Kidney tubule cell (primary cell): ENCODE measurements at regions not wholly inside any gene's neighbourhood (a gene's known extent, or its start where the extent isn't known, plus 50 kb on each side); places are given as distances from the start of the nearest gene placed in this dataset.

Experiments used
- DNase-seq: peaks from one replicate; pipeline ENCODE4 v3.0.0-alpha.2; 2018; ENCODE audit warnings: low spot score

DNA sequence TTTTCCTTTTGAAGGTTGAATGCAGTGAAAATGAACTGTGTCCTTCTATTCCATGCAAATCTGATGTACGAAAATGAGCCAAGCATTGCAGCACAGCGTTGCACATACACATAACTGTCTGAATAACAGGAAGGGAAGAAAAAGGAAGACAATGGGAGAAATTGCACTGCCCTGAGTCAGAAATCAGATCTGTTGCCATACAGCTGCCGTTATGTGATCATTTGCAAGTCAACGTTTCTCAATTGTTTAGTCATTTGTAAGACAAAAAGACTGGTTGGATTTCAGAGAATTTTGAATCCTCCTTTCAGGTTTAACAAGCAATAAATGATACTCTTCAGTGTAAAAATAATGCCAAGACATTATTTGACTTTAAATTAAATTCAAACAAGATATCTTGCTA lies 284.1 kb downstream of the DSEL start:
- DNase-seq: peak; percentile 31

DNA sequence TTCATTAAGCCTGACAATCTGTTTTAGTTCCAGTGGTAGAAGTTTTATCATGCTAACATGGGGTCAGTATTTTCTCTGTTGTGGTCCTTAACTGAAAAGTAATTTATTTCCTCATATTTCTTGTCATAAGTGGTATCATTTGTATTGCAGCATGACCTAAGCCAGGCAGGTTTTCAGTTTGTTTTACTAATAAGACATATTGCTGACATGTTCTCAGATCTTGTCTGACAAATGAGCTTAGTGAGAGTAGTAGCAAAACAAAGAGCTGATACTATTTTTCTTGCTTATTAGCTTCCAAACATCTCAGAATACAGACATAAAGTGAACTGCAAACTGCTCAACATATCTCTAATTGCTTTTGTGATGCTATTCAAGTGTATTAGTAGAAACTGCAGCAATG lies 293.6 kb downstream of the DSEL start:
- DNase-seq: no peak

- no peak for DNase-seq
Observed at GRCh38 chr18:67219821-67220220, 296.7 kb downstream of the DSEL start.

GRCh38 chr18:67218556-67218955 lies 298.0 kb downstream of the DSEL start:
- no peak for DNase-seq

- peak; percentile 60 for DNase-seq
Observed at GRCh38 chr18:67217551-67218166, 298.9 kb downstream of the DSEL start.

GRCh38 chr18:67216846-67217245 lies 299.7 kb downstream of the DSEL start:
- no peak for DNase-seq

GRCh38 chr18:67215686-67216085 lies 300.8 kb downstream of the DSEL start:
- DNase-seq: no peak

- DNase-seq: no peak
Observed at GRCh38 chr18:67211646-67212045, 304.9 kb downstream of the DSEL start.

DNA sequence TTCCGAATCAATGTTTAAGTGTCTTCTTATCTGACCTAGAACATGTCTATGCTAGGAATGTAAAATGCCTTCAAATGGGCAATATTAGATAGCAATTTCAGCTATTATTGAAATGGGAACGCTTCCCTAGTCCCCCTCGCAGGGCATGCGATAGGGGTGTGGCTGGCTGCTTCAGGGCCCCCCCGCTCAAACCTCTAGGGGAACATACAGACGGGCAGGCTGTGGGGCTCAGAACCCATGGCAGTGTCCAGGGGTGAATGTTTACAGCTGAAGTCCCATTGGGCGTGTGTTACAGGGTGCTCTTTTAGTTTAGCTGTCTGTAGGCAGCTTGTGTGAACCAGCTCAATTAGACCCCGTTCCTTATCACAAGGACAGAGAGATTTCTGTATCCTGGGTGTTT lies 315.9 kb downstream of the DSEL start:
- DNase-seq: no peak

GRCh38 chr18:67199993-67200617 lies 316.4 kb downstream of the DSEL start:
- DNase-seq: peak; percentile 61

DNA sequence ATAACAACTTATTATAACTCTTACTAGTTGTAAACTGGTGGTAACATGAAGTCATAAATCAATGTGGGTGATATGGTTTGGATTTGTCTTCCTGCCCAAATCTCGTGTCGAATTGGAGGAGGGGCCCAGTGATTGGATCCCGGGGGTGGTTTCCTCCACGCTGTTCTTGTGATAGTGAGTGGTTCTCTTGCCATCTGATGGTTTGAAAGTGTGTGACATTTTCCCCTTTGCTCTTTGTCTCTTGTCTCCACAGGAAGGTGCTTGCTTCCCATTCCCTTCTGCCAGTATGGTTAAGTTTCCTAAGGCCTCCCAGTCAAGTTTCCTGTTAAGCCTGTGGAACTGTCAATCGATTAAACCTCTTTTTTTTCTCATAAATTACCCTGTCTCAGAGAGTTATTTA lies 321.6 kb downstream of the DSEL start:
- no peak for DNase-seq

DNA sequence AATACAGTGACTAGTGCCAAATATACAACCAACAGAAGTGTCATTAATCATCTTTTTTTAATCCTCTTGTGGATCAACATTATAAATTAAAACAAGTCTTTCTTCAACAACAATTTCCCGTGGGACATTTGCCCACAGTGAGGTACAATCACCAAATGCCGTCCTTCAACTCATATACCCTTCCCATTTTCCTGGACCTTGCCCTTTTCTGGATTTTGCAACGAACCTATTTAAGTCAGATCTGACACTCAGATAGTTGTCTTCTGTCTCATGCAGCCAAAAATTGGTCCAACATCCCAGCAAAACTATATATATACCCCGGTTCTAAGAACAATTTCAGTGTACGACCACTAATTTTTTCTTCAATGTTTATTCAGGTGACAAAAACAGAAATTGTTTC lies 324.0 kb downstream of the DSEL start:
- DNase-seq: no peak

DNA sequence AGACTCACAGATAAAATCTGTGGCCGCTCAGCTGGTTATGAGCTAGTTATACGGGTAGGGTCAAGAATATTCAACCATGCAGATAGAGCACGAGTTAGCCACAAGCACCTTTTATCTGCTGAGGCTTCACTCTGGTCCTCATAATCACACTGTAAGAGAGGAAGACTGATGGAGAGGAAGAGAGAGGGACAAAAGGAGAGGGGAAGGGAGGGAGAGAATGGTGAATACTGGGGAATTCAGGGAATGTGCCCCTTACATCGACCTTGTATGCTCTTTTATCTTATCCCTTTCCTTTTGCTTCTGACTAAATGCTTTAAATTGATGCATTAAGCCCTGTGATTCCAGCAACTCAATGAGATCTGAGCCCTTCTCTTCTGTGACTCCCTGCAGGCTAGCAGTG lies 333.1 kb downstream of the DSEL start:
- DNase-seq: no peak

DNA sequence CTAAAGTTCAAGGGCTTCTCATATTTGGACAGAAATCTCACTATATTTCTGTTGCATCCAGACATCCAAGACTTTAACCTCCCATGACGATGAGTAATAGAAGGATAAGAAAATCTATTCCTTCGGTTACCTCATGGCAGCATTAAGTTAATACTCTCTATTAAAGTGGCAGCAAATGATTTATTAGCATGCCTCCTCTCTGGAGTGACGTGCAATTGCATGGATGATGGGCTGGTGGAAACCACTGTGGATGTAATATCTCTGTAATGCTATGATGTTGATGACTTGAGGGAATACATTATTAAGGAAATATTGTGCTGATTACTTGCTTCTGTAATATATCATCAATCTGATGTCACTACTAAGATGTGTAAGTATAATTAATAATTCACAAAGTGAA lies 336.8 kb downstream of the DSEL start:
- no peak for DNase-seq

DNA sequence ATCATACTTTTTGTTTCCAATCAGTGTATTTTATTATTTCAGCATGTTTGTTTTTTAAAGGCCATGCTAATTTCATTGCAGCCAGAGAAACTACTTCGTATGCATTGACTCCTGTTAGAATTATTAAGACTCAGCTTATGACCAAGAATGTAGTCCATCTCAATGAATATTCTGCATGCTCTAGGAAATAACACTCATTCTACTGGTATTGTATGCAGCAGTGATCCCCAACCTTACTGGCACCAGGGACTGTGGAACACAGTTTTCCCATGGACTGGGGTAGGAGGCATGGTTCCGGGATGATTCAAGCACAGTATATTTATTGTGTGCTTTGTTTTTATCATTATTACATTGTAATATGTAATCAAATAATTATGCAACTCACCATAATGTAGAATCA lies 356.9 kb downstream of the DSEL start:
- DNase-seq: no peak

DNA sequence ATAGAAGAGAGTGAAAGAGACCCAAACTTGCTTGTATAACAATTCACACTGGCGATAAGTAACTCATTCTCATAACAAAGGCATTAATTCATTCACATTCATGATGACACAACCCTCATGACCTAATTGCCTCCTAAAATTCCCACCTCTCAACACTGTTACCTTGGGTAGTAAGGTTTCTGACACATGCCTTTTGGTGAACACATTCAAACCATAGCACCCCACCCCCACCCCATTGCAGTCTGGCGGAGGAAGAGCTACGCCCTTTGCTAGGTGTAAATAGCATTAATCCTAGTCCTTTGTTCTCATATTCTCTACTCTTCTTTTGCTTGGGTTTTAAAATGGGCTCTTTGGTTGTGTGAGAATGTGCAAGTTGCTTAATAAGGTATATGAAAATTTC lies 361.5 kb downstream of the DSEL start:
- peak; percentile 29 for DNase-seq

- DNase-seq: no peak
Observed at GRCh38 chr18:67151366-67151765, 365.2 kb downstream of the DSEL start.

GRCh38 chr18:67145586-67146292 lies 370.8 kb downstream of the DSEL start:
- DNase-seq: peak; percentile 49

- DNase-seq: no peak
Observed at GRCh38 chr18:67144329-67144728, 372.2 kb downstream of the DSEL start.

DNA sequence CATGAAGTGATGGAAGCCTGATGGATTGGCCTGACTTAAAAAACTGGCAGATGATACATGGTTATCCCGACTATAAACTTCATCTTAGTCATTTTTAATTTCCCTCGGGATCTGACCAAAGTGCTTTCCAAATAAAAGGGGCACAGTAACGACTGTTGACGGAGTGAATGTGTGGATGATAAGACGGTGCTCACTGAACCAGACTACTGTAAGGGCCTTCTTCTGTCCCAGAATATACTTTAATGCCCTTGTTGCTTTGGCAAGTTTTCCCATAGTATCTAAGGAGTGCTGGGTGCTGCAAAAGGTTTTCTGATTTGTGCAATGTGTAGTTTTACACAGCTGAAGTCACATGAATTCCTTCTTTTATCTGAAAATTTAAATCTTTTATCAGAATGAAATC lies 373.5 kb downstream of the DSEL start:
- DNase-seq: no peak

- no peak for DNase-seq
Observed at GRCh38 chr18:67142604-67143003, 373.9 kb downstream of the DSEL start.

DNA sequence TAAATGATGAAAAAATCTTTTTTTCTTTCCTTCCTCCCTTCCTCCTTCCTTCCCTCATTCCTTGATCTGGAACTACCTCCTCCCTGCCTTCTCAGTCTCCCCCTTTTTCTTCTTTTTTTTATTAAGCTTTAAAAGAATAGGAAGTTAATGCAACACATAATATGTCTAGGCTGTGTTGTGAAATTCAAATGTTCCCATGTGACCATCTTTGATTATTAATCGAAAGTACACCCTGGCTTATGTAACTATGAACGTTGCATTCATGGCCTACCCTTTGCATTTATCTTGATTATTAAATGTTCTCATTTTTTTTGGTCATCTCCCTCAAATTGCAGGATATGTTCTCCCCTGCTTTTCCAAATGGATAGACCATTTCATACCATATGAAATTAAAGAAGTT lies 376.0 kb downstream of the DSEL start:
- no peak for DNase-seq

- DNase-seq: no peak
Observed at GRCh38 chr18:67139899-67140298, 376.6 kb downstream of the DSEL start.

DNA sequence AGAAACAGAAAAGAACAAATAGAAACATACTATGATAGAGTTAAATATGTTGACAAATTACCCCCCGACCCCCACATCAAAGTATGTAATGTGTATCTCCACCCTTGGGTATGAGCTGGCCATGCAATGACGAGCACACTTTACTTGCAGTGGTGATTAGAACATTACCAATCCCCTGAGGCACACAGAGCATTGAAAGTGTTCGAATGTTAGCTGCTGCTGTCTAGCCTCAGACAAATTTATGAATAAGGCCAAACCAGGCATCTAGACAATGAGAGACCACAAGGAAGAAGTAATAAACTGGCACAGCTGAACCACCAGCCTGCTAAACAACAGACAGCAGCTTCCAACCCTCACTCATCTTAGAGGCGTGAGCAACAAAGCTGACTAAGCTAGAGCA lies 380.5 kb downstream of the DSEL start:
- DNase-seq: no peak
